ENCODE measurements at regions not wholly inside any gene's neighbourhood (a gene's known extent, or its start where the extent isn't known, plus 50 kb on each side); places are given as distances from the start of the nearest gene placed in this dataset.

GRCh38 chr5:167339205-167339604 is 952.2 kb upstream of the WWC1 start:
- no peak overlapping the region for H3K27ac Mint-ChIP-seq
- H3K36me3 Mint-ChIP-seq: no peaks in the 10 kb centered on the region
- WGBS (ENCODE audit: insufficient coverage): no CpG with 5 or more reads among the region's 1 CpG
- no peak for TF ChIP-seq CTCF (IDR thresholded peaks at IDR 0.05)
- no peak for DNase-seq
- no peak overlapping the region for H3K4me3 Mint-ChIP-seq
- Histone ChIP-seq H3K79me2 (ENCODE audit: insufficient read depth, low read length) (no peaks in the 10 kb centered on the region), H3K4me3 (replicated peaks in 1 of 3; ENCODE audit: low read depth in 2 of 3, low read length in 3 of 3) (no peak overlapping the region), H3K4me1 (ENCODE audit: control insufficient read depth in 1 of 2, insufficient read depth in 2 of 2, low read length in 2 of 2) (no peaks in the 10 kb centered on the region), H3K27me3 (ENCODE audit: control insufficient read depth in 2 of 2, insufficient read depth in 2 of 2, low read length in 2 of 2) (no peaks in the 10 kb centered on the region), H4K20me1 (ENCODE audit: insufficient read depth, low read length) (no peaks in the 10 kb centered on the region), H3K36me3 (replicated peaks in 1 of 2; ENCODE audit: control insufficient read depth in 1 of 2, insufficient read depth in 2 of 2, low read length in 2 of 2) (no peaks in the 10 kb centered on the region), H2AFZ (ENCODE audit: insufficient read depth, low read depth, low read length, poor library complexity, severe bottlenecking) (no peak overlapping the region), H3K27ac (ENCODE audit: low read depth in 1 of 2, low read length in 2 of 2) (no peak overlapping the region), H3K4me2 (replicated peaks; ENCODE audit: extremely low read depth, low read length, poor library complexity, severe bottlenecking) (no peak overlapping the region), H3K9me3 (replicated peaks in 1 of 2; ENCODE audit: control insufficient read depth in 1 of 2, insufficient read depth in 1 of 2, low read length in 2 of 2) (peaks cover 0 to 3% of the 10 kb centered on the region in 2 donors), H3K9ac (ENCODE audit: insufficient read depth, low read length, poor library complexity, severe bottlenecking) (no peak overlapping the region)
- intact Hi-C loops (cut with micrococcal nuclease): no loop called here
- H3K9me3 Mint-ChIP-seq: peaks cover 0 to 1% (median 0%) of the 10 kb centered on the region in 7 donors
- no peaks in the 10 kb centered on the region for H3K27me3 Mint-ChIP-seq (ENCODE audit: low read depth in 3 of 3)
- H3K4me1 Mint-ChIP-seq: no peaks in the 10 kb centered on the region

GRCh38 chr5:167346461-167346860 is 945.0 kb upstream of the WWC1 start:
- no peaks in the 10 kb centered on the region for H3K9me3 ChIP-seq (replicated peaks in 1 of 2; ENCODE audit: control insufficient read depth in 1 of 2, insufficient read depth in 1 of 2, low read length in 2 of 2)
- H3K4me1 Mint-ChIP-seq: no peaks in the 10 kb centered on the region
- H2AFZ ChIP-seq (ENCODE audit: insufficient read depth, low read depth, low read length, poor library complexity, severe bottlenecking): no peak overlapping the region
- H3K4me3 ChIP-seq (replicated peaks in 1 of 3; ENCODE audit: low read depth in 2 of 3, low read length in 3 of 3): no peak overlapping the region
- H3K79me2 ChIP-seq (ENCODE audit: insufficient read depth, low read length): no peaks in the 10 kb centered on the region
- no peaks in the 10 kb centered on the region for H4K20me1 ChIP-seq (ENCODE audit: insufficient read depth, low read length)
- H3K9me3 Mint-ChIP-seq: no peaks in the 10 kb centered on the region
- no peak for DNase-seq
- intact Hi-C loops (cut with micrococcal nuclease): no loop called here
- no peak overlapping the region for H3K27ac ChIP-seq (ENCODE audit: low read depth in 1 of 2, low read length in 2 of 2)
- 89% methylated on average over 3 of the region's 4 CpGs for WGBS (ENCODE audit: insufficient coverage)
- H3K4me2 ChIP-seq (replicated peaks; ENCODE audit: extremely low read depth, low read length, poor library complexity, severe bottlenecking): no peak overlapping the region
- H3K4me1 ChIP-seq (ENCODE audit: control insufficient read depth in 1 of 2, insufficient read depth in 2 of 2, low read length in 2 of 2): no peaks in the 10 kb centered on the region
- no peaks in the 10 kb centered on the region for H3K27me3 ChIP-seq (ENCODE audit: control insufficient read depth in 2 of 2, insufficient read depth in 2 of 2, low read length in 2 of 2)
- H3K36me3 ChIP-seq (replicated peaks in 1 of 2; ENCODE audit: control insufficient read depth in 1 of 2, insufficient read depth in 2 of 2, low read length in 2 of 2): no peaks in the 10 kb centered on the region
- no peaks in the 10 kb centered on the region for H3K27me3 Mint-ChIP-seq (ENCODE audit: low read depth in 3 of 3)
- no peak overlapping the region for H3K27ac Mint-ChIP-seq
- no peak overlapping the region for H3K9ac ChIP-seq (ENCODE audit: insufficient read depth, low read length, poor library complexity, severe bottlenecking)
- no peaks in the 10 kb centered on the region for H3K36me3 Mint-ChIP-seq
- no peak overlapping the region for H3K4me3 Mint-ChIP-seq
- TF ChIP-seq CTCF (IDR thresholded peaks at IDR 0.05): no peak

All from CD14-positive monocyte (primary cell).